SH-SY5Y (cell line): ENCODE measurements at regions not wholly inside any gene's neighbourhood (a gene's known extent, or its start where the extent isn't known, plus 50 kb on each side); places are given as distances from the start of the nearest gene placed in this dataset.

ENCODE experiments used
- GATA2 ChIP-seq: IDR thresholded peaks from 2 replicates; pipeline ENCODE4 v1.6.1; 2011; ENCODE audit warnings: mild to moderate bottlenecking, low read depth, low read length
- GATA3 ChIP-seq: IDR thresholded peaks from 2 replicates; pipeline ENCODE4 v1.6.1; 2011; ENCODE audit warnings: low read depth, mild to moderate bottlenecking, low read length, moderate library complexity

GRCh38 chr10:69748621-69749020, 53.1 kb upstream of the COL13A1 start:
- no peak for TF ChIP-seq GATA2
- TF ChIP-seq GATA3, result no peak
